Esophagus squamous epithelium (tissue), 5 donors: ENCODE measurements at regions not wholly inside any gene's neighbourhood (a gene's known extent, or its start where the extent isn't known, plus 50 kb on each side); places are given as distances from the start of the nearest gene placed in this dataset.

ENCODE experiments used
- DNase-seq: peaks from one replicate; lab custom pipeline; 2025; lab: John Stamatoyannopoulos, UW
- H3K27ac ChIP-seq, 4 donors: fragments of 200-600 bp; sonication (generic); one replicate each; pipeline ENCODE4 v1.5.1; 2016 to 2019; ENCODE audit warnings: mild to moderate bottlenecking in 1 of 4
- H3K27me3 ChIP-seq, 4 donors: fragments of 200-600 bp; sonication (generic); 1 replicate in 3 of 4; 2 replicates in 1 of 4; pipeline versions ENCODE4 v1.5.1 to v1.6.0; 2017 to 2021; ENCODE audit warnings: antibody characterized with exemption in 1 of 4
- H3K36me3 ChIP-seq, 3 donors: fragments of 200-600 bp; sonication (generic); one replicate each; pipeline ENCODE4 v1.5.1; 2016 to 2019
- H3K4me1 ChIP-seq, 3 donors: fragments of 200-600 bp; sonication (generic); one replicate each; pipeline ENCODE4 v1.5.1; 2017 to 2019
- H3K4me3 ChIP-seq, 4 donors: fragments of 200-600 bp; sonication (generic); 1 replicate in 3 of 4; 2 replicates in 1 of 4; pipeline ENCODE4 v1.5.1; 2016 to 2019; ENCODE audit warnings: mild to moderate bottlenecking in 2 of 4, moderate library complexity in 1 of 4
- H3K9me3 ChIP-seq, 3 donors: fragments of 200-600 bp; sonication (generic); one replicate each; pipeline ENCODE4 v1.5.1; 2016 to 2019
- POLR2A ChIP-seq, 4 donors: fragments of 450-650 bp; IDR thresholded peaks; one replicate each; pipeline ENCODE4 v1.6.1; 2017; ENCODE audit warnings: antibody characterized with exemption in 4 of 4, mild to moderate bottlenecking in 4 of 4, moderate library complexity in 3 of 4
- WGBS, 2 donors: methylation state at CpG; one replicate each; pipeline ENCODE4 v1.1.5; 2018; 5-methylcytosine and 5-hydroxymethylcytosine counted together
- intact Hi-C: fragments of 100-400 bp; cut with DNase I; formaldehyde crosslinking; loops from one replicate; pipeline ENCODE4 v1.15.0; 2022
- TF ChIP-seq, protein P1 (sequence below), 6 experiments: fragments of 450-650 bp in 4 of 6; fragments of 200-600 bp in 2 of 6; sonication (generic) in 2 of 6; IDR thresholded peaks; one replicate each; pipeline ENCODE4 v1.5.1; 2016 to 2019; ENCODE audit warnings: antibody characterized with exemption in 6 of 6, mild to moderate bottlenecking in 4 of 6, moderate library complexity in 4 of 6
- donor health status: DM: yes; HTN: yes; CAD: no.

DNA sequence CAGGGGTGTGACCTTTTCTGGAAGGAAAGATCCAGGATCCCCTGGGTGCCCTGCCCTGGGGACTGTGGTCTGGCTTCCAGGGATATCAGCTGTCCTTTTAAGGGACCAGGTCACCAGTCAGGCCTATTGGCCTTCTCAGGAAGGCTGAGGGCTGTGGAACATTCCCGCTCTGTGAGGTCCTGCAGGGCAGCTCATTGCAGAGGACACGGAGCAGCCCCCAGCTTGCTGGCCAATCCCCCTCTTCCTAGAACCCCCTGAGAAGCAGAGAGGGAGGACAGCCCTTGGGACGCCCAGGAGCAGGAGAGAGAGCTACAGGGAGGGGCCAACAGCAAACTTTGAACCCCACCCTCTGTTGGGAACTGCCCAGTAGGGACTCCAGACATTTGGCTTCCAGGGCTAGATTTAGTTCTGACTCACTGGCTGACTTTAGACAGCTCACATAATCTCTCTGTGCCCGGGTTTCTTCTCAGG, 67.9 kb upstream of the COL13A1 start:
- intact Hi-C loops, result no loop called here
- Histone ChIP-seq H3K27me3 (no peaks in the 10 kb centered on the region), H3K4me3 (no peak overlapping the region), H3K9me3 (no peaks in the 10 kb centered on the region), H3K4me1 (peaks cover 18 to 74% (median 57%) of the 10 kb centered on the region in 3 donors), H3K36me3 (no peaks in the 10 kb centered on the region), H3K27ac (peak overlapping the region in 3 of 4 donors; percentile 31 to 55 (median 44))
- 11 to 14% methylated on average over 1 to 2 of the region's 4 CpGs for WGBS, 2 donors
- no peak for TF ChIP-seq POLR2A (IDR thresholded peaks at IDR 0.05)
- TF ChIP-seq, protein P1, sequence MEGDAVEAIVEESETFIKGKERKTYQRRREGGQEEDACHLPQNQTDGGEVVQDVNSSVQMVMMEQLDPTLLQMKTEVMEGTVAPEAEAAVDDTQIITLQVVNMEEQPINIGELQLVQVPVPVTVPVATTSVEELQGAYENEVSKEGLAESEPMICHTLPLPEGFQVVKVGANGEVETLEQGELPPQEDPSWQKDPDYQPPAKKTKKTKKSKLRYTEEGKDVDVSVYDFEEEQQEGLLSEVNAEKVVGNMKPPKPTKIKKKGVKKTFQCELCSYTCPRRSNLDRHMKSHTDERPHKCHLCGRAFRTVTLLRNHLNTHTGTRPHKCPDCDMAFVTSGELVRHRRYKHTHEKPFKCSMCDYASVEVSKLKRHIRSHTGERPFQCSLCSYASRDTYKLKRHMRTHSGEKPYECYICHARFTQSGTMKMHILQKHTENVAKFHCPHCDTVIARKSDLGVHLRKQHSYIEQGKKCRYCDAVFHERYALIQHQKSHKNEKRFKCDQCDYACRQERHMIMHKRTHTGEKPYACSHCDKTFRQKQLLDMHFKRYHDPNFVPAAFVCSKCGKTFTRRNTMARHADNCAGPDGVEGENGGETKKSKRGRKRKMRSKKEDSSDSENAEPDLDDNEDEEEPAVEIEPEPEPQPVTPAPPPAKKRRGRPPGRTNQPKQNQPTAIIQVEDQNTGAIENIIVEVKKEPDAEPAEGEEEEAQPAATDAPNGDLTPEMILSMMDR (IDR thresholded peaks at IDR 0.05), result no peak
- no peak for DNase-seq

DNA sequence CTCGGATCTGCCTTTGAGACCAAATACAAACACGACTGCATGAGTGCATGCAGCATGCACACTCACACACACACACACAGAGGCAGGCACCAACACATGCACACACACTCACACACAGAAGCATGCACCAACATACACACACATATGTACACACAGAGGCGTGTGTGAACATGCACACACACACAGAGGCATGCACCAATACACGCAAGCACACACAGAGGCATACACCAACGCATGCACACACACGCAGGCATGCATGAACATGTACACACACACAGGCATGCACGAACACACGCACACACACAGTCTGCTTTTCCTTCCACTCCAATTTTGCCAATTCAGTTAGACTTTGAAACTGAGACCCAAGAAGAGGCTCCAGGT, 67.3 kb upstream of the COL13A1 start:
- H3K36me3 ChIP-seq, result no peaks in the 10 kb centered on the region
- peaks cover 12 to 68% (median 53%) of the 10 kb centered on the region in 3 donors for H3K4me1 ChIP-seq
- no peak for TF ChIP-seq POLR2A (IDR thresholded peaks at IDR 0.05)
- TF ChIP-seq, protein P1 (IDR thresholded peaks at IDR 0.05), result no peak
- H3K9me3 ChIP-seq, result no peaks in the 10 kb centered on the region
- H3K27me3 ChIP-seq, result no peaks in the 10 kb centered on the region
- WGBS, 2 donors, result 32 to 55% methylated on average over 6 of the region's 8 CpGs
- intact Hi-C loops, result no loop called here
- DNase-seq, result no peak
- no peak overlapping the region for H3K27ac ChIP-seq
- H3K4me3 ChIP-seq, result no peak overlapping the region

DNA sequence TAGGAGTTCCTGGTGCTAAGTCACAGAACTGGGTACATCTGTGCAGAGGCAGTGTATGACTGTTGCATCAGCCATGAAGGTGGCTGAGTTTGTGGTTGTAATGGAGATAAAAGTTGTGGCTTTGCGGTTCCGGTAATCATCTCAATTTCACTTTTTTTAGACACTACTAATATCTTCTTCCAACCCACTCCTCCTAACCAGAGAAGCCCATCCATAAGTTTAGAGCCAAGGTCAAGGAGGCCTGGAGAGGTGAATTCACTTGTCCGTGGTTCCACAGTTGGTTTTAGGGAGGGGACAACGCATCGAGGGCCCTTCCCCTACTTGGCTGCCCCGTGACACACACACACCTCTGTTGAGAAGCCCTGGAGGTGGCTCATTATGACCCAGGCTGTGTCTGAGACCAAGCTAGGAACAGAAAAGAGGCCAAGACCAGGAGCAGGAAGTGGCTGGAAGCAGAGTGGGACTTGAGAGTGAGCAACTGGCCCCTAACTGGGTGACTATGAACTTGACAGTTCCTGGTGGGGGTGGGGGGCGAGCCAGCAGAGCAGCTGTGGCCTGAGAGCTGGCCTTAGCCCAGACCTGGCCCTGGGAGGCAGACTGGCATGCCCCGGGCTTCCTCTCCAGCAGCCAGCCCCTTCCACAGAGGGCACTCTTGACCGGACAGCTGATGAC, 66.8 kb upstream of the COL13A1 start:
- DNase-seq, result no peak
- Histone ChIP-seq H3K27ac (no peak overlapping the region), H3K36me3 (no peaks in the 10 kb centered on the region), H3K27me3 (no peaks in the 10 kb centered on the region), H3K4me1 (peaks cover 11 to 63% (median 51%) of the 10 kb centered on the region in 3 donors), H3K9me3 (no peaks in the 10 kb centered on the region), H3K4me3 (no peak overlapping the region)
- intact Hi-C loops, result no loop called here
- 76% methylated on average over 3 to 7 of the region's 9 CpGs for WGBS, 2 donors
- TF ChIP-seq, protein P1 (IDR thresholded peaks at IDR 0.05), result no peak
- TF ChIP-seq POLR2A (IDR thresholded peaks at IDR 0.05), result no peak

DNA sequence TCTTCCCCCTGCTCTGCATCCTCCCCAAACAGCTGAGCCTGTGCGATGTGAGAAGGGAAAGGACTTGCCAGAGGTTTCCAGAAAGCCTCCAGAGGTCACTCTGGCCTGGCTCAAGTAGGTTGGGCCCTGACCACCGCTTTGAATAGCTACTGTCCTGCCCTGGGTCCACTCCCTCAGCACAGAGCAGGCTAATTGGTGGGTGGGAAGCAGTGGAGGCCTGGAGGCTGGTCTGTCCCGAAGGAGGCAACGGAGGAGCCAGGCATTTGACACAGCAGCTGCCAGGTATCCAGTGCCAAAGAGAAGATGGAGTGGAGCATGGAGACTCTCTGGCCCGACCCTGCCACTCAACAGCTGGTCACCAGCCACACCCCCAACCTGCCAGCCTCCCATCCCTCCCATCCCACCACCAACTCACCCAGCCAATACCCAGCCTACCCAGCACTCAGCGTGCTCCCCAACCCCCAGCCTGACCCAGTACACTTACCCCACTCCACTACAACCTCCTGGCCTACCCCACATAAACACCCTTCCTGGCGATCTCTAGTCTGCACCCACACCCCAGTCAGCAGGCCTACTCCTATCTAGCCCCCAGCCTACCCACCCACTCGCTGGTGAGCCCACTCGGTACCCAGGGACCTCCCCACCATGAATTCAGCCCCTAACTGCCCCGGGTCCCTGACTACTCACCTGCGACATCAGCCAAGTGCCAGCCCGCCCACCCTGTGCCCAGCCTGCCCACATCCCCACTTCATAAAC, 64.6 kb upstream of the COL13A1 start:
- intact Hi-C loops, result no loop called here
- Histone ChIP-seq H3K27ac (no peak overlapping the region), H3K4me1 (peaks cover 4 to 42% (median 32%) of the 10 kb centered on the region in 3 donors), H3K27me3 (no peaks in the 10 kb centered on the region), H3K9me3 (no peaks in the 10 kb centered on the region), H3K4me3 (no peak overlapping the region), H3K36me3 (no peaks in the 10 kb centered on the region)
- WGBS, 2 donors, result 80 to 88% methylated on average over 6 to 8 of the region's 12 CpGs
- TF ChIP-seq, protein P1 (IDR thresholded peaks at IDR 0.05), result no peak
- no peak for TF ChIP-seq POLR2A (IDR thresholded peaks at IDR 0.05)
- DNase-seq, result no peak

DNA sequence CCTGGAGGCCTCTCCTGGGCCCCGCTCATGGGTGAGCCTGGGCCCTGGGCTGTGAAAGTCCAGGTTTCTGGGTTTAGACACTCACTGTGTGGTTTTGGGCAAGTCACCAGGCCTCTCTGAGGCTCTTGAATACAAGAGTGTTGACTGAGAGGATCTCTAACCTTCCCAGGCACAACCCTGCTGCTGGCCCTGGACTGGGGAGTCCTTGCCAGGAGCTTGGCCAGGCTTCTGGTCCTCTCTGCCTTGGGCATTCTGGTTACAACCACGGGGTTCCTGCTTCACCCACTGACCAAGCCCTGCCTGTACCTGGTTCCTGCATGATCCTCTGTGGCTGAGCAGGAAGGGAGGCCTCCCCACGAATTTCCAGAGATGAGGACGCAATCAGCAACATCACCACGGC, 63.6 kb upstream of the COL13A1 start:
- WGBS, 2 donors, result 50 to 78% methylated on average over 2 to 3 of the region's 5 CpGs
- Histone ChIP-seq H3K4me3 (no peak overlapping the region), H3K27me3 (no peaks in the 10 kb centered on the region), H3K4me1 (peaks cover 4 to 31% (median 22%) of the 10 kb centered on the region in 3 donors), H3K36me3 (no peaks in the 10 kb centered on the region), H3K9me3 (no peaks in the 10 kb centered on the region), H3K27ac (no peak overlapping the region)
- DNase-seq, result no peak
- TF ChIP-seq, protein P1 (IDR thresholded peaks at IDR 0.05), result no peak
- no peak for TF ChIP-seq POLR2A (IDR thresholded peaks at IDR 0.05)
- intact Hi-C loops, result no loop called here
